CD4-positive, alpha-beta T cell treated with Interleukin-15 for 4 hours (primary cell): ENCODE measurements at regions not wholly inside any gene's neighbourhood (a gene's known extent, or its start where the extent isn't known, plus 50 kb on each side); places are given as distances from the start of the nearest gene placed in this dataset.
"Not testable (repeated sequence)": the region's sequence is repeated elsewhere in the genome, so short reads cannot be mapped to it uniquely, and the experiment has no call there.

Source experiments
- DNase-seq: peaks from one replicate; pipeline ENCODE4 v3.0.0-alpha.2; 2020; ENCODE audit warnings: low spot score

GRCh38 chr13:70788074-70788473, 679.8 kb upstream of the KLHL1 start:
- DNase-seq = no peak

DNA sequence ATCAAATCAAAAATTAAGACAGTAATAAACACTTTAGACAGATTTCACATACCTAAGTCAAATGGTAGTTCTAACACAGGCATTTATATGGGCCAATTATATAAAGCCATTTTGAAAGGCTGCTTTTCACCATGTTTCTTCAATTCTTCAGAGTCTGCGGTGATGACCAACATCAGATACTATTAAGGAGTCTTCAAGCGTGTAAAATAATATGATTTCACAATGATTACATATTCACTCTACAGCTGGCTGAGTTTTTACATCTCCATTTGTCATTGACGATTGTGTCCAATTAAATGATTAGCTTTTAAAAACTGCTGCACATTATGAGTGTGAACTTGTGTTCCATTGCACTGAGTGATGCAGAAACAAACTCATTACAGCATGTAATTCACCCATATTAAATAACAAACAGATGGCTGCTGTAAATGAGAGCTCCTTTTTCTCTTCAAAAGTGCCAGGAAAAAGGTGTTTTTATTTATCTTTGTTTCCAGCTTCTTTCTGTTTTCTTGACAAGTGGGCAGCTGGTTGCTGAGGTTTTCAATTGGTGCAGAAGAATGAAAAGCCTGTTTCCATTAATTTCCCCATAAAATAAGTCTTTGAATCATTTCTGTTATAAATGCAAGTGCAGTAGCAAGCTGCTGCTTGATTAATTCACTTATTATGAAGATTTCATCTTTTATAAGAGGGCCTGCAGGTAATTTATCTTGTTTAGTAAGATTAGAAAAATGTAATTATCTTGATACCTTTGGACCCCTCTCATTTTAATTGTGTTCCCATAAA, 676.1 kb upstream of the KLHL1 start:
- DNase-seq = no peak

- DNase-seq = no peak
Measured at GRCh38 chr13:70769817-70770216, 661.6 kb upstream of the KLHL1 start.

DNA sequence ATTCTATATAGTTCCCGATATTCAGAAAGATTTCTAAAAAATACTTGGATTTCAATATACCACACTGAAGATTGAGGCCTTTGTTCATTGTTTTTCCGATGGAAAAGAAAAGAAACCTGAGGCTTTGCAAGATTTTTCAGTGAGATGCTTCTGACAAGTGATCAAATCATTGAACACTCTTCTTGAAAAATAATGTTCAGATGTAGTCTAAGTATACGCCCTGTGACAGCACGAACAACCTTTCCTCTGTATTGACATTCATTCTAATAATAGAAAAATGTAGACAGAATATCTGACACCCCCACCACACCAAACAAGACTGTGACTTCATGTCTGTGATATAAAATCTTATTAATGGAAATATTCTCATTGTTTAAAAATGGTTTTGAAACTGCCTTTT, 650.7 kb upstream of the KLHL1 start:
- no peak for DNase-seq

- DNase-seq = no peak
Measured at GRCh38 chr13:70756088-70756487, 647.8 kb upstream of the KLHL1 start.

- no peak for DNase-seq
Measured at GRCh38 chr13:70755456-70755855, 647.2 kb upstream of the KLHL1 start.

DNA sequence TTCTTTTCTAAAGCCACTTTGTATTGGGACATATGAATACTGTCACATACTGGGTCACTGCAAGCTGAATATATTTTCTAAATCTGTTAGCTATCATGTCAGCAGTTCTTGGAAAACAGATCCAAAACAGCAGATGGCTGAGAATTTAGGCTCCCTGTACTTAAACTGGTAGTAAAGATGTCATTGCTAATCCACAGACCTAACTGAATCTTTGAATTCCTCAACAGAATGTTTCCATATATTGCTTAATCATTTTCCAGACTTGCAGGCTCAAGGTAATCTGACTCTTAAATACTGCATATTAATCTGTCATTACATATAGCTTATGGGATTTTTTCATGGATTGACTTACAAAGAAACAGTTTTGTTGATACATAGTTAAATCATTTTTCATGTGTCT, 639.0 kb upstream of the KLHL1 start:
- DNase-seq = no peak

DNA sequence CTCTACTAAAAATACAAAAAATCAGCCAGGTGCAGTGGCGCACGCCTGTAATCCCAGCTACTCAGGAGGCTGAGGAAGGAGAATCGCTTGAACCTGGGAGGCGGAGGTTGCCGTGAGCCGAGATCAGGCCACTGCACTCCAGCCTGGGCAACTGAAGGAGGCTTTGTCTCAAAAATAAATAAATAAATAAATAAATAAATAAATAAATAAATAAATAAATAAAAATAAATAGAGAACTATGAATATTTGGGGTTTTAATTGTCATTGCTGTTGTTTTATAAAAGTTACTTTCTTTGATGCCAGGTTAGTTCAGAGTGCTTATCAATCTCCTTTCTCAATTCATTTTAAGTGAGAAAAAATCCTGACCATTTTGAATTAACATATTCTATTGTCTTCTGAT, 638.2 kb upstream of the KLHL1 start:
- DNase-seq = not testable (repeated sequence)

- no peak for DNase-seq
Measured at GRCh38 chr13:70736622-70737317, 628.5 kb upstream of the KLHL1 start.

GRCh38 chr13:70732611-70733010, 624.4 kb upstream of the KLHL1 start:
- no peak for DNase-seq

- no peak for DNase-seq
Measured at GRCh38 chr13:70729369-70729768, 621.1 kb upstream of the KLHL1 start.

DNA sequence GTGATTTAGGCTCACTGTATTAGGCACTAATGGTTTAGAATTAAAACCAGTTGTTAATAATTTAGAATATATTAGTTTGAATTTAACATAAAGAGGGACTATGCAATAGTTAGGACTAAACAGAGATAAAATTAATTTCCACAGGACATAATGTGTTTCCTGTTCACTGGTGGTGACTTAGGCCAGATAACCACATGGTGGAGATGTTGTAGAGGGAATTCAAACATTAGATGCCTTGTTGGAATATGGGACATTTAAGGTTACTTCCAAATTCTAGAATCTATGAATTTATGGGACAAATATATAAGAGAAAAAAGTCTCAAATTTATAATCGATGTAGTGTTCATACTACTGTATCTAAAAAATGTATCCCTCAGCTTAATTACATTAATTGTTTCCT, 615.5 kb upstream of the KLHL1 start:
- no peak for DNase-seq

GRCh38 chr13:70720386-70720785, 612.1 kb upstream of the KLHL1 start:
- DNase-seq = no peak

- no peak for DNase-seq
Measured at GRCh38 chr13:70714993-70715392, 606.7 kb upstream of the KLHL1 start.

- DNase-seq = no peak
Measured at GRCh38 chr13:70708775-70709174, 600.5 kb upstream of the KLHL1 start.

- DNase-seq = no peak
Measured at GRCh38 chr13:70703755-70704154, 595.5 kb upstream of the KLHL1 start.

- DNase-seq = no peak
Measured at GRCh38 chr13:70694996-70695715, 586.9 kb upstream of the KLHL1 start.

GRCh38 chr13:70668983-70669382, 560.7 kb upstream of the KLHL1 start:
- DNase-seq = no peak

DNA sequence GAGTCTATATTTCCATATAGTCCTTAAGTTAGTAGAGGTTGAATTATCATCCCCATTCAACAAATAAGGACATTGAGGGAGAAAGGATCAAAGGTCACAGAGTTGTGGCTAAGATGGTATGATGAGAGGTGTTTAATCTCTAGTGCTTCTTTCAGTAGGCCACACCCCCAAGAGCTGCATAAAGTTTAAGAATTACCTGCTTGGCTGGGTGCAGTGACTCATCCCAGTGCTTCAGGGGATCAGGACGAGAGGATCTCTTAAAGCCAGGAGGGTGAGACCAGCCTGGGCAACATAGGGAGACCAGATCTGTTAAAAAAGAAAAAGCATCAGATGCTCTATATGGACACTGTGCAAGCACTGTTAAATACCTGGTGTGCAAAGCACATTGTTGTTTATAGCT, 560.0 kb upstream of the KLHL1 start:
- DNase-seq = no peak

DNA sequence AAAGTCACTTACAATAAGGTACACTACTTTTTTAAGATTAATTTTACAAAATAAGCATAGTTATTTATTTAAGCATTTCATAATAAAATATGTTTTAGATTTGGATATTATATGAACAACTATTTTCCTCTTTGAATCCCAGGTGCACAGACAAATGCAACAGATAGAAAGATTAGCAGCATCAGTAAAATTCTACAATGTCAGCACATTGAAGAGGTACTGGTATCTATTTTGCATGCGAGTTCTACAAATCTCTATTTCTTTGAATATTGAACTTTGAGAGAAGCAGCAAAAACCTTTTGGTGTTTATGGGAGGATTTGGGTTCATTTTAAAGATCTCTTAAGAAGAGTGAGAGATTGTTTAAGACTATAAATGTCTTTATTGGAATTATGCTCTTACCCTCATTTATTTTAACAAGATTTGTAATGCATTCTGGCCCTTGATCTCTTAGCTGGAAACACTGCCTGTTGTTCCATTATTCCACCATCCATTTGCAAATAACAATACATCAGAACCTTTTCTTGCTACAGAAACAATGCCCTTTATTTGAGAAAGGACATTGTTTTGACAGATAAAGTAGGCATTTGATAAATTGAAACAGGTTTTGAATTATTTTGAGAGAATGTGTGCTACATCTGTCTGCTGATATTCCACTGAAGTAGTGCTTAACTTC, 558.8 kb upstream of the KLHL1 start:
- DNase-seq = no peak

- no peak for DNase-seq
Measured at GRCh38 chr13:70662231-70662940, 554.1 kb upstream of the KLHL1 start.

- DNase-seq = no peak
Measured at GRCh38 chr13:70644052-70644451, 535.8 kb upstream of the KLHL1 start.
